Ishikawa (cell line): ENCODE measurements at regions not wholly inside any gene's neighbourhood (a gene's known extent, or its start where the extent isn't known, plus 50 kb on each side); places are given as distances from the start of the nearest gene placed in this dataset.

ENCODE experiments used
- CEBPB ChIP-seq: IDR thresholded peaks from 2 replicates; pipeline ENCODE4 v1.6.1; 2012
- CREB1 ChIP-seq: IDR thresholded peaks from 2 replicates; pipeline ENCODE4 v1.6.1; 2012; ENCODE audit warnings: low read depth
- EGR1 ChIP-seq: IDR thresholded peaks from 2 replicates; pipeline ENCODE4 v1.6.1; 2012
- EP300 ChIP-seq: IDR thresholded peaks from 2 replicates; pipeline ENCODE4 v1.6.1; 2012; ENCODE audit warnings: borderline replicate concordance
- FOXM1 ChIP-seq: IDR thresholded peaks from 2 replicates; pipeline ENCODE4 v1.6.1; 2012; ENCODE audit warnings: low read depth, borderline replicate concordance
- NFIC ChIP-seq: IDR thresholded peaks from 2 replicates; pipeline ENCODE4 v1.6.1; 2012
- RAD21 ChIP-seq: IDR thresholded peaks from 2 replicates; pipeline ENCODE4 v1.6.1; 2012; ENCODE audit warnings: low read depth
- TAF1 ChIP-seq: IDR thresholded peaks from 2 replicates; pipeline ENCODE4 v1.6.1; 2012; ENCODE audit warnings: low read depth, mild to moderate bottlenecking
- TCF12 ChIP-seq: IDR thresholded peaks from 2 replicates; pipeline ENCODE4 v1.6.1; 2012; ENCODE audit warnings: low read depth
- TEAD4 ChIP-seq: IDR thresholded peaks from 2 replicates; pipeline ENCODE4 v1.6.1; 2012
- YY1 ChIP-seq: IDR thresholded peaks from 2 replicates; pipeline ENCODE4 v1.6.1; 2012; ENCODE audit warnings: low read depth
- ZBTB7A ChIP-seq: IDR thresholded peaks from 2 replicates; pipeline ENCODE4 v1.6.1; 2012; ENCODE audit warnings: low read depth
- TF ChIP-seq, protein P1 (sequence below): IDR thresholded peaks from 2 replicates; pipeline ENCODE4 v1.6.1; 2012
- TF ChIP-seq, protein P2 (sequence below): IDR thresholded peaks from 2 replicates; pipeline ENCODE4 v1.6.1; 2012; ENCODE audit warnings: low read depth, mild to moderate bottlenecking
- TF ChIP-seq, protein P3 (sequence below): IDR thresholded peaks from 2 replicates; pipeline ENCODE4 v1.6.1; 2012

DNA sequence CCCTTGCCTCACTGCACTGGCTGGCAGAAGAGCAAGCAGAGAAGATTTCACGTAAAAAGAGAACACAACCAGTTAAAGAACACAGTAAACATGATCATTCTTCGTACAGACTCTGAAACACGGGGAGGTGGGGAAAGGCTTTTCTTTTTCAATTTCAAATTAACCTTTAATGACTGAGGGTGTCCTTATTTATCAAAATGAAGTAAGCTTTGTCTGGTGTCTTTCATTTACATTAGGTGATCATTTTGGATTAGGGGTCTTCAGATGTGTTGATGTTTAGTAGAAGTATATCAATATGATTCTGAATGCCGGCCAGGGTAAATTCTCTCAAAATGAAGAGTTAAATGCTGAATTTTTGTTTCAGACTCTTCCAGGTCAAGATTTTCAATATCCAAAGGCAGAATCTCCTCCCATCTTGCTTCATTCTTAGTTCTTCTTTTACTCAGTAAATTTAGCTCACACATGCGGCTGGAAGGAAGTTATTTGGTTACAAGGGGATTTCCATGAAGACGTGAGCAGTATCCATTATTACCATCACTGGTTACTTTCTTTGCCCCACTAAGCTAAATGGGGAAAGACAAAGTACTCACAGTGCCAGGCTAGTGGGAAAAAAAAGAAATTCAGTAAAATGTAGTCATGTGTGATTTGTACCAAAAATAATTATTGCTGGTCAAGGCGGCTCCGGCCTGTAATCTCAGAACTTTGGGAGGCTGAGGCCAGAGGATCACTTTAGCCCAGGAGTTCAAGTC is 272.2 kb upstream of the NR2F2 start:
- TF ChIP-seq EGR1 (no peak), CEBPB (no peak), TCF12 (no peak), TEAD4 (no peak), CREB1 (no peak), NFIC (no peak), ZBTB7A (no peak), TAF1 (no peak), RAD21 (no peak), FOXM1 (no peak), EP300 (no peak), YY1 (no peak)
- TF ChIP-seq, protein P1, sequence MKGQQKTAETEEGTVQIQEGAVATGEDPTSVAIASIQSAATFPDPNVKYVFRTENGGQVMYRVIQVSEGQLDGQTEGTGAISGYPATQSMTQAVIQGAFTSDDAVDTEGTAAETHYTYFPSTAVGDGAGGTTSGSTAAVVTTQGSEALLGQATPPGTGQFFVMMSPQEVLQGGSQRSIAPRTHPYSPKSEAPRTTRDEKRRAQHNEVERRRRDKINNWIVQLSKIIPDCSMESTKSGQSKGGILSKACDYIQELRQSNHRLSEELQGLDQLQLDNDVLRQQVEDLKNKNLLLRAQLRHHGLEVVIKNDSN, result no peak
- TF ChIP-seq, protein P2, sequence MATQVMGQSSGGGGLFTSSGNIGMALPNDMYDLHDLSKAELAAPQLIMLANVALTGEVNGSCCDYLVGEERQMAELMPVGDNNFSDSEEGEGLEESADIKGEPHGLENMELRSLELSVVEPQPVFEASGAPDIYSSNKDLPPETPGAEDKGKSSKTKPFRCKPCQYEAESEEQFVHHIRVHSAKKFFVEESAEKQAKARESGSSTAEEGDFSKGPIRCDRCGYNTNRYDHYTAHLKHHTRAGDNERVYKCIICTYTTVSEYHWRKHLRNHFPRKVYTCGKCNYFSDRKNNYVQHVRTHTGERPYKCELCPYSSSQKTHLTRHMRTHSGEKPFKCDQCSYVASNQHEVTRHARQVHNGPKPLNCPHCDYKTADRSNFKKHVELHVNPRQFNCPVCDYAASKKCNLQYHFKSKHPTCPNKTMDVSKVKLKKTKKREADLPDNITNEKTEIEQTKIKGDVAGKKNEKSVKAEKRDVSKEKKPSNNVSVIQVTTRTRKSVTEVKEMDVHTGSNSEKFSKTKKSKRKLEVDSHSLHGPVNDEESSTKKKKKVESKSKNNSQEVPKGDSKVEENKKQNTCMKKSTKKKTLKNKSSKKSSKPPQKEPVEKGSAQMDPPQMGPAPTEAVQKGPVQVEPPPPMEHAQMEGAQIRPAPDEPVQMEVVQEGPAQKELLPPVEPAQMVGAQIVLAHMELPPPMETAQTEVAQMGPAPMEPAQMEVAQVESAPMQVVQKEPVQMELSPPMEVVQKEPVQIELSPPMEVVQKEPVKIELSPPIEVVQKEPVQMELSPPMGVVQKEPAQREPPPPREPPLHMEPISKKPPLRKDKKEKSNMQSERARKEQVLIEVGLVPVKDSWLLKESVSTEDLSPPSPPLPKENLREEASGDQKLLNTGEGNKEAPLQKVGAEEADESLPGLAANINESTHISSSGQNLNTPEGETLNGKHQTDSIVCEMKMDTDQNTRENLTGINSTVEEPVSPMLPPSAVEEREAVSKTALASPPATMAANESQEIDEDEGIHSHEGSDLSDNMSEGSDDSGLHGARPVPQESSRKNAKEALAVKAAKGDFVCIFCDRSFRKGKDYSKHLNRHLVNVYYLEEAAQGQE, result no peak
- TF ChIP-seq, protein P3, sequence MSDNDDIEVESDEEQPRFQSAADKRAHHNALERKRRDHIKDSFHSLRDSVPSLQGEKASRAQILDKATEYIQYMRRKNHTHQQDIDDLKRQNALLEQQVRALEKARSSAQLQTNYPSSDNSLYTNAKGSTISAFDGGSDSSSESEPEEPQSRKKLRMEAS, result no peak

DNA sequence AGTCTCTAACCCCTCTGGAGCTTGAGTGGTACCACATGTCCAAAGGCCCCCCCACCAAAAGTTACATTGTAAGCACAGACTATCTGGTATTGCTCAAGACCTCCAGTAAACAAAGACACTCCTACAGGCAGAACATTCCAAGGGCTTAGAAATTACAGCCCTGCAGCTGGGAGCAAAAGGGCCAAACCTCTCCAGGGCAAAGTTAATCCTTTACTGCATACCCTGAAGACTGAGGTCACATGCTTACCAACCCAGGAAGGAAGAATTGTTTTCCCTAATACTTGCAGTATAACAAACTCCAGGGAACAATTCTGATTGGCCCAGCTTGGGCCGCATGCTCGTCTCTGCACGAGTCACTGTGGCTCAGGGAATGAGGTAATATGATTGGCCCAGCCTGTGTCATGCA is 266.1 kb upstream of the NR2F2 start:
- no peak for TF ChIP-seq CREB1
- TF ChIP-seq, protein P3, result no peak
- no peak for TF ChIP-seq NFIC
- TF ChIP-seq TCF12, result no peak
- TF ChIP-seq ZBTB7A, result no peak
- no peak for TF ChIP-seq YY1
- TF ChIP-seq EP300, result no peak
- TF ChIP-seq EGR1, result no peak
- TF ChIP-seq TEAD4, result no peak
- TF ChIP-seq CEBPB, result no peak
- TF ChIP-seq RAD21, result no peak
- no peak for TF ChIP-seq FOXM1
- TF ChIP-seq, protein P2, result no peak

DNA sequence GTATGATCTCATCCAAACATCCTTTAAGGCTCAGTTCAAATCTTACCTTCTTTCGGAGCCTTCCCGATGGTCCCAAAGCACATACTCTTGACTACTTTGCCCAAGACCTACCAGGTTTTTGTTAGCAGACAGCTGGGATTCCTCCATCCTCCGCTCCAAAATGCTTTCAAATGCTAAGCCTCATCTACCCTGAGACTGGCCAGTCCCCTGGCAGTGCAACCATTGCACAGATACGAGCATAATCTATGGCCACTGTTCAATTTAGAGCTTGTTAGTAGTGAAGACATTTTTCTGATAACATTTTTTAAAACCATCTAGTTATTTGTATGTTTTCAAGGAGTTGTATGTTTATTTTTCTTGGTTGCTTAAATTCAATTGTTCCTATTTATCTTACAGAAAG is 264.4 kb upstream of the NR2F2 start:
- TF ChIP-seq CEBPB (no peak), RAD21 (no peak), FOXM1 (no peak), ZBTB7A (no peak)
- TF ChIP-seq, protein P1, result no peak
- TF ChIP-seq, protein P3, result no peak
- TF ChIP-seq, protein P2, result no peak

DNA sequence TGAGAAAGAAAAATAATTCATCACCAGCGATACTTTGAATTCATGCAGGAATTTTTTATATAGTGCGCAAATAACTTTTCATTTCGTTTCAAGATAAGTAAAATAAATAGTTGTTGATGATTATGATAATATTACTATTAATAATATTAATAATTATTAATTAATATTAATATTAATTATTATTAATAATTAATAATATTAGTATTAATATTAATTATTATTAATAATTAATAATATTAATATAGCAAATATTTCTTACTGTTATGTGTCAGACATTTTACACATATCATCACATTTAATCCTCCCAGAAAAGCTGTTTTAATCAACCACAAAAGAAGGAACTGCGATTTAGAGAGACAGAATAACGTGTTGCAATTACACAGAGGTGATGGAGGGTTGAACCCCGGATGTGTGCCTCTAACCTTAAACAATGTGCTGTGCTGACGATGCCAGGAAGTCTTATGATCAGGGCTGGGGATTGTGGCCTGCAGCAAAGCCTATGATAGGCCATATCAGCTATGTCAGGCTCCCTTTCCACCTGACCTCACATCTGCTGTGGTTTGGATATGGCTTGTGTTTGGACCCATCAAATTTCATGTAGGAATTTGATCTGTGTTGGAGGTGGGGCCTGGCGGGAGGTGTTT is 263.5 kb upstream of the NR2F2 start:
- TF ChIP-seq EGR1 (no peak), TCF12 (no peak), NFIC (no peak), CREB1 (no peak), FOXM1 (no peak)
- TF ChIP-seq, protein P2, result no peak
- TF ChIP-seq, protein P1, result no peak
